OCI-LY1 (cell line): ENCODE measurements at regions not wholly inside any gene's neighbourhood (a gene's known extent, or its start where the extent isn't known, plus 50 kb on each side); places are given as distances from the start of the nearest gene placed in this dataset.
"Not testable (repeated sequence)": the region's sequence is repeated elsewhere in the genome, so short reads cannot be mapped to it uniquely, and the experiment has no call there.

Experiments used
- CTCF ChIP-seq: fragments of 200-600 bp; sonication (generic), shearing (Covaris generic); IDR thresholded peaks from 2 replicates; pipeline ENCODE4 v1.5.1; 2017; ENCODE audit warnings: mild to moderate bottlenecking, antibody characterized with exemption, low read length, moderate library complexity, mixed read lengths
- EZH2 ChIP-seq: fragments of 200-600 bp; sonication (generic), shearing (Covaris generic); IDR thresholded peaks from 2 replicates; pipeline ENCODE4 v1.8.0; 2017; ENCODE audit warnings: borderline replicate concordance, mixed run types, mild to moderate bottlenecking, antibody characterized with exemption, low read length, moderate library complexity, mixed read lengths

GRCh38 chr20:25862967-25863530 lies 166.4 kb upstream of the ZNF337 start:
- TF ChIP-seq CTCF, EZH2: not testable (repeated sequence)
